ENCODE measurements at regions not wholly inside any gene's neighbourhood (a gene's known extent, or its start where the extent isn't known, plus 50 kb on each side); places are given as distances from the start of the nearest gene placed in this dataset.
"Not testable (repeated sequence)": the region's sequence is repeated elsewhere in the genome, so short reads cannot be mapped to it uniquely, and the experiment has no call there.

- H3K4me3 Mint-ChIP-seq: no peak overlapping the region
- Histone ChIP-seq H3K4me3 (ENCODE audit: low read length) (no peak overlapping the region), H3K4me1 (ENCODE audit: insufficient read depth, low read length) (no peaks in the 10 kb centered on the region), H3K27me3 (ENCODE audit: insufficient read depth, low read length, poor library complexity, severe bottlenecking) (no peaks in the 10 kb centered on the region), H3K36me3 (ENCODE audit: insufficient read depth, low read length) (no peaks in the 10 kb centered on the region), H3K9me3 (ENCODE audit: low read length) (no peaks in the 10 kb centered on the region), H3K27ac (ENCODE audit: low read depth, low read length) (no peak overlapping the region)
- H3K27ac Mint-ChIP-seq: no peak overlapping the region
- DNase-seq: no peak
- peaks cover 0 to 18% (median 12%) of the 10 kb centered on the region in 5 donors for H3K9me3 Mint-ChIP-seq
- CTCF ChIA-PET: no interaction called here
- POLR2A ChIA-PET: no interaction called here
- no peaks in the 10 kb centered on the region for H3K36me3 Mint-ChIP-seq
- H3K4me1 Mint-ChIP-seq: no peaks in the 10 kb centered on the region
- H3K27me3 Mint-ChIP-seq: no peaks in the 10 kb centered on the region
These were observed 417.0 kb upstream of the ANO5 start for GRCh38 chr11:21775911-21776310.

GRCh38 chr11:21783954-21784353 is 408.9 kb upstream of the ANO5 start:
- no peaks in the 10 kb centered on the region for H3K4me1 ChIP-seq (ENCODE audit: insufficient read depth, low read length)
- Mint-ChIP-seq H3K27ac (no peak overlapping the region), H3K9me3 (peaks cover 4 to 28% (median 10%) of the 10 kb centered on the region in 5 donors), H3K27me3 (no peaks in the 10 kb centered on the region), H3K36me3 (no peaks in the 10 kb centered on the region), H3K4me3 (no peak overlapping the region), H3K4me1 (no peaks in the 10 kb centered on the region)
- no peaks in the 10 kb centered on the region for H3K9me3 ChIP-seq (ENCODE audit: low read length)
- POLR2A ChIA-PET: no interaction called here
- DNase-seq: no peak
- H3K4me3 ChIP-seq (ENCODE audit: low read length): no peak overlapping the region
- CTCF ChIA-PET: no interaction called here
- no peak overlapping the region for H3K27ac ChIP-seq (ENCODE audit: low read depth, low read length)
- no peaks in the 10 kb centered on the region for H3K27me3 ChIP-seq (ENCODE audit: insufficient read depth, low read length, poor library complexity, severe bottlenecking)
- no peaks in the 10 kb centered on the region for H3K36me3 ChIP-seq (ENCODE audit: insufficient read depth, low read length)

GRCh38 chr11:21785351-21785750 is 407.5 kb upstream of the ANO5 start:
- POLR2A ChIA-PET: no interaction called here
- H3K36me3 Mint-ChIP-seq: no peaks in the 10 kb centered on the region
- no peaks in the 10 kb centered on the region for H3K4me1 Mint-ChIP-seq
- peaks cover 6 to 42% (median 13%) of the 10 kb centered on the region in 5 donors for H3K9me3 Mint-ChIP-seq
- CTCF ChIA-PET: no interaction called here
- DNase-seq: no peak
- no peaks in the 10 kb centered on the region for H3K36me3 ChIP-seq (ENCODE audit: insufficient read depth, low read length)
- no peak overlapping the region for H3K4me3 ChIP-seq (ENCODE audit: low read length)
- H3K27ac ChIP-seq (ENCODE audit: low read depth, low read length): no peak overlapping the region
- H3K4me1 ChIP-seq (ENCODE audit: insufficient read depth, low read length): no peaks in the 10 kb centered on the region
- H3K4me3 Mint-ChIP-seq: no peak overlapping the region
- no peaks in the 10 kb centered on the region for H3K27me3 Mint-ChIP-seq
- H3K27me3 ChIP-seq (ENCODE audit: insufficient read depth, low read length, poor library complexity, severe bottlenecking): no peaks in the 10 kb centered on the region
- H3K27ac Mint-ChIP-seq: no peak overlapping the region
- H3K9me3 ChIP-seq (ENCODE audit: low read length): no peaks in the 10 kb centered on the region

GRCh38 chr11:21794306-21794705 is 398.6 kb upstream of the ANO5 start:
- CTCF ChIA-PET: no interaction called here
- Histone ChIP-seq H3K4me1 (ENCODE audit: insufficient read depth, low read length) (no peaks in the 10 kb centered on the region), H3K27me3 (ENCODE audit: insufficient read depth, low read length, poor library complexity, severe bottlenecking) (no peaks in the 10 kb centered on the region), H3K36me3 (ENCODE audit: insufficient read depth, low read length) (no peaks in the 10 kb centered on the region), H3K9me3 (ENCODE audit: low read length) (no peaks in the 10 kb centered on the region), H3K27ac (ENCODE audit: low read depth, low read length) (no peak overlapping the region), H3K4me3 (ENCODE audit: low read length) (no peak overlapping the region)
- peaks cover 0 to 4% (median 0%) of the 10 kb centered on the region in 3 donors for H3K36me3 Mint-ChIP-seq
- H3K4me1 Mint-ChIP-seq: no peaks in the 10 kb centered on the region
- DNase-seq: no peak
- H3K4me3 Mint-ChIP-seq: no peak overlapping the region
- no peak overlapping the region for H3K27ac Mint-ChIP-seq
- peaks cover 0 to 2% of the 10 kb centered on the region in 2 donors for H3K27me3 Mint-ChIP-seq
- peaks cover 5 to 49% (median 32%) of the 10 kb centered on the region in 5 donors for H3K9me3 Mint-ChIP-seq
- POLR2A ChIA-PET: no interaction called here

GRCh38 chr11:21798216-21798615 is 394.7 kb upstream of the ANO5 start:
- Histone ChIP-seq H3K27me3 (ENCODE audit: insufficient read depth, low read length, poor library complexity, severe bottlenecking) (no peaks in the 10 kb centered on the region), H3K9me3 (ENCODE audit: low read length) (no peaks in the 10 kb centered on the region), H3K4me3 (ENCODE audit: low read length) (no peak overlapping the region), H3K36me3 (ENCODE audit: insufficient read depth, low read length) (no peaks in the 10 kb centered on the region), H3K27ac (ENCODE audit: low read depth, low read length) (no peak overlapping the region), H3K4me1 (ENCODE audit: insufficient read depth, low read length) (no peaks in the 10 kb centered on the region)
- H3K27ac Mint-ChIP-seq: no peak overlapping the region
- H3K36me3 Mint-ChIP-seq: peaks cover 0 to 4% (median 0%) of the 10 kb centered on the region in 3 donors
- H3K9me3 Mint-ChIP-seq: peaks cover 8 to 49% (median 32%) of the 10 kb centered on the region in 5 donors
- H3K27me3 Mint-ChIP-seq: peaks cover 0 to 2% of the 10 kb centered on the region in 2 donors
- POLR2A ChIA-PET: no interaction called here
- no peak overlapping the region for H3K4me3 Mint-ChIP-seq
- no peaks in the 10 kb centered on the region for H3K4me1 Mint-ChIP-seq
- DNase-seq: no peak
- CTCF ChIA-PET: no interaction called here

GRCh38 chr11:21804523-21804922 is 388.4 kb upstream of the ANO5 start:
- CTCF ChIA-PET; POLR2A ChIA-PET; H3K27me3 Mint-ChIP-seq; H3K4me1 ChIP-seq (ENCODE audit: insufficient read depth, low read length); H3K27ac Mint-ChIP-seq; DNase-seq; H3K27ac ChIP-seq (ENCODE audit: low read depth, low read length); H3K36me3 Mint-ChIP-seq; H3K4me1 Mint-ChIP-seq; H3K4me3 Mint-ChIP-seq; H3K27me3 ChIP-seq (ENCODE audit: insufficient read depth, low read length, poor library complexity, severe bottlenecking); H3K9me3 ChIP-seq (ENCODE audit: low read length); H3K36me3 ChIP-seq (ENCODE audit: insufficient read depth, low read length); H3K4me3 ChIP-seq (ENCODE audit: low read length): not testable (repeated sequence)
- H3K9me3 Mint-ChIP-seq: peaks cover 7 to 31% (median 9%) of the 10 kb centered on the region in 5 donors

- H3K9me3 ChIP-seq (ENCODE audit: low read length): no peaks in the 10 kb centered on the region
- Mint-ChIP-seq H3K9me3 (peaks cover 8 to 41% (median 15%) of the 10 kb centered on the region in 5 donors), H3K27me3 (no peaks in the 10 kb centered on the region), H3K36me3 (no peaks in the 10 kb centered on the region), H3K27ac (no peak overlapping the region), H3K4me1 (no peaks in the 10 kb centered on the region), H3K4me3 (no peak overlapping the region)
- no peaks in the 10 kb centered on the region for H3K4me1 ChIP-seq (ENCODE audit: insufficient read depth, low read length)
- H3K4me3 ChIP-seq (ENCODE audit: low read length): no peak overlapping the region
- no peak for DNase-seq
- CTCF ChIA-PET: no interaction called here
- H3K36me3 ChIP-seq (ENCODE audit: insufficient read depth, low read length): no peaks in the 10 kb centered on the region
- POLR2A ChIA-PET: no interaction called here
- H3K27ac ChIP-seq (ENCODE audit: low read depth, low read length): no peak overlapping the region
- H3K27me3 ChIP-seq (ENCODE audit: insufficient read depth, low read length, poor library complexity, severe bottlenecking): no peaks in the 10 kb centered on the region
These were observed 386.4 kb upstream of the ANO5 start for GRCh38 chr11:21806508-21806907.

GRCh38 chr11:21806947-21807346 is 385.9 kb upstream of the ANO5 start:
- H3K36me3 ChIP-seq (ENCODE audit: insufficient read depth, low read length): no peaks in the 10 kb centered on the region
- H3K36me3 Mint-ChIP-seq: no peaks in the 10 kb centered on the region
- H3K4me1 ChIP-seq (ENCODE audit: insufficient read depth, low read length): no peaks in the 10 kb centered on the region
- no peak for DNase-seq
- no peaks in the 10 kb centered on the region for H3K27me3 ChIP-seq (ENCODE audit: insufficient read depth, low read length, poor library complexity, severe bottlenecking)
- H3K27ac Mint-ChIP-seq: no peak overlapping the region
- H3K4me3 ChIP-seq (ENCODE audit: low read length): no peak overlapping the region
- CTCF ChIA-PET: no interaction called here
- H3K9me3 Mint-ChIP-seq: peaks cover 5 to 39% (median 12%) of the 10 kb centered on the region in 5 donors
- no peaks in the 10 kb centered on the region for H3K27me3 Mint-ChIP-seq
- H3K4me1 Mint-ChIP-seq: no peaks in the 10 kb centered on the region
- no peak overlapping the region for H3K27ac ChIP-seq (ENCODE audit: low read depth, low read length)
- POLR2A ChIA-PET: no interaction called here
- no peak overlapping the region for H3K4me3 Mint-ChIP-seq
- H3K9me3 ChIP-seq (ENCODE audit: low read length): no peaks in the 10 kb centered on the region

- Histone ChIP-seq H3K36me3 (ENCODE audit: insufficient read depth, low read length) (no peaks in the 10 kb centered on the region), H3K27ac (ENCODE audit: low read depth, low read length) (no peak overlapping the region), H3K9me3 (ENCODE audit: low read length) (no peaks in the 10 kb centered on the region), H3K4me3 (ENCODE audit: low read length) (no peak overlapping the region), H3K27me3 (ENCODE audit: insufficient read depth, low read length, poor library complexity, severe bottlenecking) (no peaks in the 10 kb centered on the region), H3K4me1 (ENCODE audit: insufficient read depth, low read length) (no peaks in the 10 kb centered on the region)
- H3K4me3 Mint-ChIP-seq: no peak overlapping the region
- DNase-seq: no peak
- H3K27ac Mint-ChIP-seq: no peak overlapping the region
- no peaks in the 10 kb centered on the region for H3K36me3 Mint-ChIP-seq
- CTCF ChIA-PET: no interaction called here
- H3K4me1 Mint-ChIP-seq: no peaks in the 10 kb centered on the region
- H3K27me3 Mint-ChIP-seq: no peaks in the 10 kb centered on the region
- POLR2A ChIA-PET: no interaction called here
- peaks cover 5 to 39% (median 12%) of the 10 kb centered on the region in 5 donors for H3K9me3 Mint-ChIP-seq
These were observed 385.5 kb upstream of the ANO5 start for GRCh38 chr11:21807350-21807749.

All from CD8-positive, alpha-beta memory T cell (primary cell).